Activated CD4-positive, alpha-beta T cell treated with anti-CD3 and anti-CD28 coated beads, Interleukin-2, amount 10 ng/mL, durations not matched to agents 7 days and 5 days (primary cell): ENCODE measurements at regions not wholly inside any gene's neighbourhood (a gene's known extent, or its start where the extent isn't known, plus 50 kb on each side); places are given as distances from the start of the nearest gene placed in this dataset.
"Not testable (repeated sequence)": the region's sequence is repeated elsewhere in the genome, so short reads cannot be mapped to it uniquely, and the experiment has no call there.

Experiments
- CTCF ChIA-PET: fragments of 350-600 bp; sonication (Branson Sonifier 250); formaldehyde crosslinking; loops from one replicate; lab custom pipeline; 2021; ENCODE audit warnings: antibody characterized with exemption; lab: Charles Lee
- POLR2A ChIA-PET: fragments of 350-600 bp; sonication (Branson Sonifier 250); formaldehyde crosslinking; loops from one replicate; lab custom pipeline; 2021; ENCODE audit warnings: antibody characterized with exemption; lab: Charles Lee
- DNase-seq: peaks from one replicate; pipeline ENCODE4 v3.0.0-alpha.2; 2020
- H3K27ac Mint-ChIP-seq: one replicate; pipeline ENCODE4 v1.8.0; 2021; ENCODE audit warnings: mild to moderate bottlenecking, moderate library complexity, mixed read lengths
- H3K27me3 Mint-ChIP-seq: one replicate; pipeline ENCODE4 v1.8.0; 2021; ENCODE audit warnings: mixed read lengths
- H3K36me3 Mint-ChIP-seq: one replicate; pipeline ENCODE4 v1.8.0; 2021; ENCODE audit warnings: low read depth, mixed read lengths
- H3K4me1 Mint-ChIP-seq: one replicate; pipeline ENCODE4 v1.8.0; 2021; ENCODE audit warnings: mixed read lengths
- H3K4me3 Mint-ChIP-seq: one replicate; pipeline ENCODE4 v1.8.0; 2021; ENCODE audit warnings: mild to moderate bottlenecking, moderate library complexity, mixed read lengths
- H3K9me3 Mint-ChIP-seq: one replicate; pipeline ENCODE4 v1.8.0; 2021; ENCODE audit warnings: mixed read lengths

GRCh38 chr11:33529461-33529860 lies 171.2 kb downstream of the C11orf91 start:
- H3K9me3 Mint-ChIP-seq = no peaks in the 10 kb centered on the region
- ChIA-PET POLR2A (no interaction called here), CTCF (no interaction called here)
- H3K4me3 Mint-ChIP-seq = no peak overlapping the region
- H3K36me3 Mint-ChIP-seq = no peaks in the 10 kb centered on the region
- DNase-seq = no peak
- no peaks in the 10 kb centered on the region for H3K4me1 Mint-ChIP-seq
- H3K27ac Mint-ChIP-seq = no peak overlapping the region
- H3K27me3 Mint-ChIP-seq = peaks cover 10% of the 10 kb centered on the region

DNA sequence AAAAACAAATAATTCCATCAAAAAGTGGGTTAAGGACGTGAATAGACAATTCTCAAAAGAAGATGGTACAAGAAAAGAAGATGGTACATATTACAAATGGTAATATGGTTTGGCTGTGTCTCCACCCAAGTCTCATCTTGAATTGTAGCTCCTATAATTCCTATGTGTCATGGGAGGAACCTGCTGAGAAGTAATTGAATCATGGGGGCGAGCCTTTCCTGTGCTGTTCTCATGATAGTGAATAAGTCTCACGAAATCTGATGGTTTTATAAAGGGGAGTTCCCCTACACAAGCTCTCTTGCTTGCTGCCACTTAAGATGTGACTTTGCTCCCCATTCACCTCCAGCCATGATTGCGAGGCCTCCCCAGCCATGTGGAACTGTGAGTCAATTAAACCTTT lies 172.9 kb downstream of the C11orf91 start:
- CTCF ChIA-PET, POLR2A ChIA-PET, H3K4me1 Mint-ChIP-seq, H3K4me3 Mint-ChIP-seq, H3K27ac Mint-ChIP-seq, H3K9me3 Mint-ChIP-seq, H3K36me3 Mint-ChIP-seq, DNase-seq: not testable (repeated sequence)
- peaks cover 13% of the 10 kb centered on the region for H3K27me3 Mint-ChIP-seq

GRCh38 chr11:33525789-33526188 lies 174.8 kb downstream of the C11orf91 start:
- H3K9me3 Mint-ChIP-seq = no peaks in the 10 kb centered on the region
- no peaks in the 10 kb centered on the region for H3K4me1 Mint-ChIP-seq
- no peak overlapping the region for H3K27ac Mint-ChIP-seq
- ChIA-PET POLR2A (no interaction called here), CTCF (no interaction called here)
- no peak overlapping the region for H3K4me3 Mint-ChIP-seq
- DNase-seq = no peak
- no peaks in the 10 kb centered on the region for H3K36me3 Mint-ChIP-seq
- H3K27me3 Mint-ChIP-seq = peaks cover 14% of the 10 kb centered on the region

GRCh38 chr11:33521384-33521783 lies 179.2 kb downstream of the C11orf91 start:
- ChIA-PET CTCF (no interaction called here), POLR2A (no interaction called here)
- no peak for DNase-seq
- Mint-ChIP-seq H3K27me3 (peaks cover 16% of the 10 kb centered on the region), H3K9me3 (no peaks in the 10 kb centered on the region), H3K27ac (no peak overlapping the region), H3K4me1 (no peaks in the 10 kb centered on the region), H3K36me3 (no peaks in the 10 kb centered on the region), H3K4me3 (no peak overlapping the region)

- Mint-ChIP-seq H3K27ac (no peak overlapping the region), H3K4me1 (no peaks in the 10 kb centered on the region), H3K9me3 (no peaks in the 10 kb centered on the region), H3K36me3 (no peaks in the 10 kb centered on the region), H3K27me3 (peaks cover 16% of the 10 kb centered on the region), H3K4me3 (no peak overlapping the region)
- POLR2A ChIA-PET = no interaction called here
- CTCF ChIA-PET = no interaction called here
- no peak for DNase-seq
These were observed 180.5 kb downstream of the C11orf91 start for GRCh38 chr11:33520112-33520511.

DNA sequence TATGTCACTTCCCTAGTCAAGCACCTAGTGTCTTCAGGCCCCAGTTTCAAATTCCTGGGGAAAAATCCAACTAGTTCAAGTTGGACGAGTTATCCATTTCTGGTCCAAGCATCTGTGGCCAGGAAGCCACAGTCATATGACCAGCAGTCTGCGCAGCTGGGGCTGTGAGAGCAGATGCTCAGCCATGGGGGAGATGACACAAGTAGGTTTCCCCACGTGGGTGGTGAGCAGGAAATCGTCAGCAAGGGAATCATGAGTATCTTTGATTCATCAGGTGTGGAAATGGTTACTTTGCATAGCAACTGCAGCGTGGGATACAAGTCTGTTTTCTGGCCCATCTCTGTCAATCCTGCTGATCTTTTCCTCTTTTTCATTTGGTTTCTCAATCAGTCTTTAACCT lies 185.3 kb downstream of the C11orf91 start:
- no peaks in the 10 kb centered on the region for H3K36me3 Mint-ChIP-seq
- H3K9me3 Mint-ChIP-seq = no peaks in the 10 kb centered on the region
- no peaks in the 10 kb centered on the region for H3K4me1 Mint-ChIP-seq
- no peak overlapping the region for H3K27ac Mint-ChIP-seq
- POLR2A ChIA-PET = no interaction called here
- H3K4me3 Mint-ChIP-seq = no peak overlapping the region
- peaks cover 7% of the 10 kb centered on the region for H3K27me3 Mint-ChIP-seq
- DNase-seq = no peak
- CTCF ChIA-PET = no interaction called here

DNA sequence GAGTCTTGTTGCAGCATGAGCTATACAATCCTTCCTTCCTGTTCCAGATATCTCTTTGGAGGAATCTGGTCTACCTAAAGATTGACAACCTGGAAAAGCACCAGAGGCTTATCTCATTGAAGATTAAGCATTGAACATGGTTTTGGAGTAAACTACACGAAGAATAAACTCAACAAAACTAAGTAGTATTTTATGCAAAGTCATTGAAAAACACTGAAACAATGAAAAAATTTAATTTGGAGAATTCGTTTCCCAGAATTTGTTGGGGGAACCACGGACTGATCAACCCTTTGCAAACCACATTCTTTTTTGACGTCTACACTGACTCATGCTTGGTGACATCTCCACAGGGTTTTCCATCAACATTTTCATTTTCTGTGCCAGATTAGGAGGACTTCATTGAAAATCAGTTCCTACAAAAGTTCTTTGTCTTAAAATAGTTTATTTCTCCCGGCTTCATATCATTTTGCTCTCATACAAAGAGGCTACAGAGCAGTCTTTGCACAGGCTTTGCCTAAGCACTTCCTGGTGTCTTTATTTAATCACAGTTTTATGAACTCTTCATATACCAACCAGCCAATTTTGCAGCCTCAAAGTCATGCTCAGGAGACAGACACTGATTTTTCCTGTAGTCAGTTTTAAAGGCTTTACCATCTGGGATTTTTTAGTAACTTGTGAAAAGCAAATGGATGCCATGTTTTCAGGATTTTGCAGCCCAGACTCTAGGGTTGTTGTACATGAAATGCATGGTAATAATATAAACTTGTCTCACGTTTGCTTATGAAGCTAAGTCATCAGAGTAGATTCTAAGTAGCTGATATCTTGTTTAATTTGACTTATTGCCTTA lies 186.3 kb downstream of the C11orf91 start:
- Mint-ChIP-seq H3K36me3 (no peaks in the 10 kb centered on the region), H3K4me1 (no peaks in the 10 kb centered on the region), H3K4me3 (no peak overlapping the region), H3K27ac (no peak overlapping the region), H3K9me3 (no peaks in the 10 kb centered on the region), H3K27me3 (peaks cover 2% of the 10 kb centered on the region)
- no peak for DNase-seq
- CTCF ChIA-PET = no interaction called here
- POLR2A ChIA-PET = no interaction called here

GRCh38 chr11:33509632-33510031 lies 191.0 kb downstream of the C11orf91 start:
- Mint-ChIP-seq H3K4me3 (no peak overlapping the region), H3K9me3 (no peaks in the 10 kb centered on the region), H3K27me3 (no peaks in the 10 kb centered on the region), H3K4me1 (no peaks in the 10 kb centered on the region), H3K36me3 (no peaks in the 10 kb centered on the region), H3K27ac (no peak overlapping the region)
- ChIA-PET POLR2A (no interaction called here), CTCF (no interaction called here)
- DNase-seq = no peak

GRCh38 chr11:33507967-33508366 lies 192.7 kb downstream of the C11orf91 start:
- CTCF ChIA-PET = no interaction called here
- H3K36me3 Mint-ChIP-seq = no peaks in the 10 kb centered on the region
- no peak for DNase-seq

GRCh38 chr11:33507356-33507755 lies 193.3 kb downstream of the C11orf91 start:
- CTCF ChIA-PET = no interaction called here
- POLR2A ChIA-PET = no interaction called here
- Mint-ChIP-seq H3K36me3 (no peaks in the 10 kb centered on the region), H3K4me3 (no peak overlapping the region), H3K27me3 (no peaks in the 10 kb centered on the region), H3K4me1 (no peaks in the 10 kb centered on the region), H3K9me3 (no peaks in the 10 kb centered on the region), H3K27ac (no peak overlapping the region)
- DNase-seq = no peak

More at GRCh38 chr11:33507967-33508366, 192.7 kb downstream of the C11orf91 start:
- no peaks in the 10 kb centered on the region for H3K27me3 Mint-ChIP-seq
- no peak overlapping the region for H3K27ac Mint-ChIP-seq
- no peak overlapping the region for H3K4me3 Mint-ChIP-seq
- POLR2A ChIA-PET = no interaction called here
- H3K4me1 Mint-ChIP-seq = no peaks in the 10 kb centered on the region
- H3K9me3 Mint-ChIP-seq = no peaks in the 10 kb centered on the region

DNA sequence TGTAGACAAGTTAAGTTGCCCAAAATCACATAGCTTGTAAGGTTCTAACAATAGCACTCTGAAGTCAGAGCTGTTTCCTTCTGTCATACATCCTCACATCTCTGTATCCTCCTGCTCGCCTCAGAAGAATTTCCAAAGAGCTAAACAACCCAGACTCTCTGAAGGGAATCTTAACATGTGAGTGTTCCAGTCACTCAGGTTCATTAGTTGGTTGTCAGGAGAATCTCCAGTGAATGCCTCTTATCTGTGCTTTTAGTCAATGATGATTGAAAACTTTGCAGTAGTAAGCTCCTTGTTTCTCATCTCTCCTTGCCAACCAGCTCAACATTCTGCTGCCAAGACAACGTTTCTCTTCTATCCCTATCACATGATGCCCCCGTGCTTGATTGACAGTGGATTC lies 195.5 kb downstream of the C11orf91 start:
- Mint-ChIP-seq H3K4me1 (no peaks in the 10 kb centered on the region), H3K9me3 (no peaks in the 10 kb centered on the region), H3K4me3 (no peak overlapping the region), H3K36me3 (no peaks in the 10 kb centered on the region), H3K27ac (no peak overlapping the region), H3K27me3 (no peaks in the 10 kb centered on the region)
- DNase-seq = no peak
- ChIA-PET POLR2A (no interaction called here), CTCF (interaction anchor here (0.5 kb wide), 1 partner anchor 42 kb away, joined by 3 read pairs; no protein-coding TSS in a partner anchor)

DNA sequence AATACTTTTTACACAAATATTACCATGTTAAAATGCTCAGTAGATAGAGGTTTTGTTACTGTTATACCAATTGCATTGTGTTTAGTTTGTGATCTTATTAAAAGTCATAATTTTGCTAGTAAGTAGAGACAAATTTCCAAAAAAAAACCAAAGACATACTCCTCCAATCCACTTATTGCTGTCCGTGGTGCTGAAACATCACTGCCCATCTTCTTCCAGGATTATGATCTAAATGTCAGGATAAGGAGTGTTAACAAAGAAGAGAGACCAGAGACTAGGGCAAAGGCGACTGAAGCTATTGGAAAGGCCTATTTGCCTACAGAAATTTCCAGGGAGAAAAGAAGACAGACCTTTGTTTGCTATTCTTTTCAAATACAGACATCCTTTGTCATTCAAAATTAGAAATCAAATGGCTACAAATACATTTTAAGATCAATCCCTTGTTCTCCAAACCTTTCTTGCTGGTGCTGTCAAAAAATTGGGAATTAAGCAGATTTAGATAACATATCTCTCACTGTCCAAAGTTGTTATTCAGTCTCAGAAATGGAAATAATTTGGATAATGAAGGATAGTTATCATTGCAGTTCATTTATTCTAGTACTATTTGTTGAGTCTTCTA lies 199.7 kb downstream of the C11orf91 start:
- no peaks in the 10 kb centered on the region for H3K36me3 Mint-ChIP-seq
- ChIA-PET CTCF (no interaction called here), POLR2A (no interaction called here)
- no peaks in the 10 kb centered on the region for H3K27me3 Mint-ChIP-seq
- no peaks in the 10 kb centered on the region for H3K9me3 Mint-ChIP-seq
- H3K4me1 Mint-ChIP-seq = no peaks in the 10 kb centered on the region
- no peak overlapping the region for H3K4me3 Mint-ChIP-seq
- H3K27ac Mint-ChIP-seq = no peak overlapping the region
- peak; percentile 14 for DNase-seq

- Mint-ChIP-seq H3K36me3 (no peaks in the 10 kb centered on the region), H3K27me3 (no peaks in the 10 kb centered on the region), H3K4me1 (no peaks in the 10 kb centered on the region), H3K9me3 (no peaks in the 10 kb centered on the region), H3K4me3 (no peak overlapping the region), H3K27ac (no peak overlapping the region)
- POLR2A ChIA-PET = no interaction called here
- CTCF ChIA-PET = no interaction called here
- DNase-seq = no peak
These were observed 200.3 kb downstream of the C11orf91 start for GRCh38 chr11:33500332-33500731.
